GM18861 (cell line): ENCODE measurements at regions not wholly inside any gene's neighbourhood (a gene's known extent, or its start where the extent isn't known, plus 50 kb on each side); places are given as distances from the start of the nearest gene placed in this dataset.

Experiments
- ATAC-seq: cut with Tn5 transposase; IDR thresholded peaks from one replicate; pipeline ENCODE4 v1.9.1; 2021; ENCODE audit not compliant: unreplicated experiment

DNA sequence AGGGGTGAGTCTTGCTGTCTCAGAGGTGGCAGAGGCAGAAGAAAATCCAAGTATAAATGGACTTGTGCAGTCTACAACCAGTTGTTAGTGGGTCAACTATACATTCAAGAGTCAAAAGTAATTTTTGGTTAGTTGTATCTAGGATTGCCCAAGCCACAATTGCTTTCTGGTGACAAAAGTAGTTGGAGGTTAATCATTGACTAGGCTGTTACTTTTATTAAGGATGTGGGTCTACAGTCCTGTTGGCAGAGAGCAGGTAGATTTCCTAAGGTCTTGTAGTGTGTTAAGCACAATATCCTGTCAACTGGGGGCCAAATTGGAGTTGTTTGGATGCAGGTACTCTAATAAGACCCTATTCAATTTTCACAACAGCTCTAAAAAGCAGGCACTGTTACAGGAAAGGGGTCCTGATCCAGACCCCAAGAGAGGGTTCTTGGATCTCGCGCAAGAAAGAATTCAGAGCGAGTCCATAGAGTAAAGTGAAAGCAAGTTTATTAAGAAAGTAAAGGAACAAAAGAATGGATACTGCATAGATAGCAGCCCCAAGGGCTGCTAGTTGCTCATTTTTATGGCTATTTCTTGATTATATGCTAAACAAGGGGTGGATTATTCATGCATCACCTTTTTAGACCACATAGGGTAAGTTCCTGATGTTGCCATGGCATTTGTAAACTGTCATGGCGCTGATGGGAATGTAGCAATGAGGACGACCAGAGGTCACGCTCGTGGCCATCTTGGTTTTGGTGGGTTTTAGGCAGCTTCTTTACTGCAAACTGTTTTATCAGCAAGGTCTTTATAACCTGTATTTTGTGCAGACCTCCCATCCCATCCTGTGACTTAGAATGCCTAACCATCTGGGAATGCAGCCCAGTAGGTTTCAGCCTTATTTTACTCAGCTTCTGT lies 232.6 kb upstream of the SRRM4 start:
- no peak for ATAC-seq

GRCh38 chr12:118749646-118750045 lies 231.7 kb upstream of the SRRM4 start:
- ATAC-seq: no peak

DNA sequence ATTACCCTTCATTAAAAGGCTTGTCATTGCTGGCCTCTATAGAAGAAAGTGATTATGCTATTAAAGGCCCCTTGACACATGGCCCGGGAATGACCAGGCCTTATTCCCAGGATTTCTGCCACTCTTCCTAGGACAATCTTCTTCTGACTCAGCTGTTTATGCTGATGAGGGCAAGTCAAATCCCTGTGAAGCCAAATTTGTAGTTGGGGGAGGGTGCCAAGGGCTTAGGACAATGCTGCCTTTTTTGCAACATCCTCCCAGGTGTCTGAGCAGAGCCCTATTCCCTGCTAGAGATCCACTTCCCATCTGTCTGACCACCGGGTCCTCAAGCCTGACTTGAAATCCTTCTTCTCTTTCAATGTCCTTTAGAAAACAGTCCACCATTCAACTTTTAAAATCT lies 230.7 kb upstream of the SRRM4 start:
- no peak for ATAC-seq

DNA sequence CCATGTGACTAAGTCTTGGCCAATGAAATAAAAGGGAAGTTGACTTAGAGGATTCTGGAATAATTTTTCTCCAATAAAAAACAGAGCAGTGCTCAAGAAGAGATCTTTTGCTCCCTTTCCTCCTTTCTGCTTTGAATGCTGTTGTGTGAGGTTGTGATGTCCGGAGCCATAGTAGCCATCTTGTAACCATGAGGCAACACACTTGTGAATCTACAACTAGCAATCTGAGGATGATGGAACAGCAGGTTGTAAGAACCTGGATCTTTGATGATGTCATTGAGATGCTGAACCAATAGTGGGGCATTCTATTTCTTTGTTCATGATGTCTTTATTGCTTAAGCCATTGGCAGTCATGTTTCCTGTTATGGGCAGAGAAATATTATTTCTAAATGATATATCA lies 230.0 kb upstream of the SRRM4 start:
- ATAC-seq: no peak

- ATAC-seq: no peak
Measured at GRCh38 chr12:118760623-118761022, 220.7 kb upstream of the SRRM4 start.

DNA sequence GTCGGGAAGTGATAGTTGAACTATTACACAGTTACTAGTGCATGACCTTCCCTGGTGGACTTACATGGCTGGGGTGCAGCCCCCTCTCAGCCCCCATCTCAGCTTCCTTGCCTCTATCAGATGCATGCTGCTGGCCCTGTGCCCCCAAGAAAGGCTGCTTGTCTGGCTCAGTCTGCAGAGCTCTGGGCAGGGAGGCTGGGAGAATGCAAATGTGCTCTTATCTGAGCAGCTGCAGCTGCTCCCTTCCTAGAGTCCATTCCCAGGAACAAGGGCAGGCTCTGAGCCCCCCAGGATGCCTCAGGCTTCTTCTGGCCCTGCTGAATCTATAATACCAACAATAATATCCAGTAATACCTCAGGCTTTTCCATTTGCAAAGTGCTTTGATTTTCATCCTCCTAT lies 218.1 kb upstream of the SRRM4 start:
- ATAC-seq: no peak

- ATAC-seq: no peak
Measured at GRCh38 chr12:118773956-118774723, 207.2 kb upstream of the SRRM4 start.

- ATAC-seq: no peak
Measured at GRCh38 chr12:118777504-118777903, 203.8 kb upstream of the SRRM4 start.

DNA sequence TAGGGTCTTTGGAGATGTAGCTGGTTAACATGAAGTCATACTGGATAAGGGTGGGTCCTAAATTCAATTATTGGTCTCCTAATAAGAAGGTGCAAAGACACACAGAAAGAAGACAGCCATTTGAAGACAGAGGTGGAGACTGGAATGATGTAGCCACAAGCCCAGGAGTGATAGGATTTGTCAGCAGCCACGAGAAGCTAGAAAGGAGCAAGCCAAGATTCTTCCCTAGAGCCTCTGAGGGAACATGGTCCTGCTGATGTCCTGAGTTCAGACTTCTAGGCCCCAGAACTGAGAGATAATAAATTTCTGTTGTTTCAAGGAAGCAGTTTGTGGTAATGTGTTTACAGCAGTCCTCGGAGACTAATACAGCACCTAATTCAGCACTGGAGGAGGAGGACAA lies 203.3 kb upstream of the SRRM4 start:
- no peak for ATAC-seq

- no peak for ATAC-seq
Measured at GRCh38 chr12:118780939-118781338, 200.4 kb upstream of the SRRM4 start.

- ATAC-seq: no peak
Measured at GRCh38 chr12:118781692-118782091, 199.6 kb upstream of the SRRM4 start.

DNA sequence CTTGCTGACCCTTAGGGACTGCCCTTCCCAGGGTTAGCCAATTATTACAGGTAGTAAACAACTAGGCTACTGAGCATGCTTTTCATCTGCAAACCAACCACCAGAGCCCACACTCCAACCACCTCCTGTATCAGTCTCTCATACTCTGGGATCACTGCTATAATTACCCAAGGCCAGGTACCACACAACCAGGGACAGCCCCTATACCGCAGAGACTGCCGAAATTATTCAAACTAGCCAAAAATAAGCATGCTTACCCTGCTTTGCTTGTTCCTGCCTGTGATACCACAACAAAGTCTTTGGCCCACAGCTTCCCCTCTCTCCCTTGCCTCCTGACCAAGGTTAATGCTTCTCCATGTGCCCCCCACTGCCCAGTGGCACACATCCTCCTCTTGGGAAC lies 197.6 kb upstream of the SRRM4 start:
- no peak for ATAC-seq

DNA sequence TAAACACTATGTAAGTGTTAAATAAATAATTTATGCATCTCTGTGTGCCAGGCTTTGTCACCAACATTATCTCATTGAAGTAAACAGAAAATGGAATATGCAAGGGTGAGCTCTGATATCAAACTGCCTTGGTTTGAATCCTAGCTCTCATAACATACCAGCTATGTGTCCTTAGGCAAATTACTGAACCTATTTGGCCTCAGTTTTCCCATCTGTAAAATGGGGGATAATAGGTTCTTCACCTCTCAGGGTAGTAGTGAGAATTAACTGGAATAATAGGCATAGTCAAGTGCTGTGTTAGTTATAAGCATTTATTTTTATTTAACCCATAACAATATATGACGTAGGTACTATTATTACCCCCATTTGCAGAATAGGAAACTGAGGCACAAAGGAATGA lies 190.8 kb upstream of the SRRM4 start:
- no peak for ATAC-seq

GRCh38 chr12:118813778-118814357 lies 167.5 kb upstream of the SRRM4 start:
- ATAC-seq: no peak

- ATAC-seq: no peak
Measured at GRCh38 chr12:118816296-118816695, 165.0 kb upstream of the SRRM4 start.

- ATAC-seq: no peak
Measured at GRCh38 chr12:118821386-118821925, 159.9 kb upstream of the SRRM4 start.

DNA sequence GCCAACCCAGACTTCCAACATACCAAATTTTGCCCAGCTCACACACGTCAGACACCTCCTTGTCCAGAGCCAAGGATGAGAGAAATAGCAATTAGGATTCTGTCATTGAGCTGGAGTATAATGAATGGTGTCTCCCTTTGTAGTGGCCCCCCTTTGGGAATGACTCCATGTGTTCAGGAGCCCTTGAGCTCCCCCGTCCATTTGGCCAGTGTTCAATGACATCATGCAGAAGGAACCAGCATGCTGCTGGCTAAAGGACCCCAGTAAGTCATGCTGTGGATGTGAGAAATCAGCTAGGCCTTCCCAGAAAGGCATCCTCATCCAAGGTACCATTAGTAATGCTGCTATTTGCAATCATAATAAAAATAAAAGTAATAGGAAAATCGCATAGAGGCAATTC lies 158.8 kb upstream of the SRRM4 start:
- ATAC-seq: no peak

DNA sequence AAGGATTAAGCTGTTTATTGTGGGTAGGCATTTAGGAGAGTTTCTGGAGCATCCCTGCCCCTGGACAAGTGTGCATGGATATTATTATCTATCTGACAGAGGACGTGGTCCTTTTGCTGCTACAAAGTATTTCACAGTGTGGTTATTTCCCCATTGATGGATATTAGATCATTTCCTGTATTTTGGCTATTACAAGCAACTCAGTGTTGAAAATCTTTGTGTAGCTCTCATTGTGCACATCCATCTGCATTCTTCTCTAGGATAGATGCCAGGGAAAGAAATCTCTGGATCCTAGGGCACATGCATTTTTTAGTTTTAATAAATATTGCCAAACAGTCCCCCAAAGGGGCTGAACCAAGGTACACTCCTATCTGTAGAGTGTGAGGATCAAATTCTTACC lies 154.3 kb upstream of the SRRM4 start:
- no peak for ATAC-seq

DNA sequence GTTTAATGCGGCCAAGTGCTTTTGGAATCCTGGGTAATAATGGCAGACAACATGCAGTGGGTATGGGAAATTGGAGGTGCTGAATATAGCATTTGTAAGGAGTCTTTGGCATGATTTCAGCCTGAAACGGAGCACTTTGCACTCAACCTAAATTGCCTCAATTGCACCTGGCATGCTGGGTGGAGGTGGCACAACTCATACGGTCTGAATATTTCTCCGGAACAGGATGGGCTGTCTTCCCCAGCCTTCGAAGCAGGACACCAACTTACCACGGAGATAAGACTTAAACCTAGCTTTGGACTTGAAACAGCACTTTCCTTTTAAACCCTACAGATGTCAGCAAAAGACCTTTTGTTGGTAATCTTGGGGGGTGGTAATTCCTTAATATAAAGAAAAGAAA lies 153.7 kb upstream of the SRRM4 start:
- no peak for ATAC-seq

DNA sequence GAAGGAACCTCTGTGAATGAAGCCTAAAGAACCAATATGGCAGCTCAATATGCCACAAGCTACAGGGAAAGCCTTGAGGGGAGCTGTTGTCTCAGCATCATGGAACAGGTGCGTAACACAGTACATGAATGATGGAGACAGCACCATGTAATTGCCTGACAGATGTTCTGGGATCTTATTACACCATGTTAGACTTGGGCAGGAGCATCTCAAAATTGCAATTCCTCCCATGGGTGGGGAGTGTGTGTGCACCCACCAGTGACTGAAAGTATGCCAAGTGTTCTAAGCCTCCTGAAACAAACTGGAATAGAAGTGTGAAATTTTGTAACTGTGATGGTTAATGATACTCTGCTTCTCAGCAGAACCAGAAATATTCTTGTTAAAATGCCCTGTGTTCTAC lies 151.0 kb upstream of the SRRM4 start:
- no peak for ATAC-seq

DNA sequence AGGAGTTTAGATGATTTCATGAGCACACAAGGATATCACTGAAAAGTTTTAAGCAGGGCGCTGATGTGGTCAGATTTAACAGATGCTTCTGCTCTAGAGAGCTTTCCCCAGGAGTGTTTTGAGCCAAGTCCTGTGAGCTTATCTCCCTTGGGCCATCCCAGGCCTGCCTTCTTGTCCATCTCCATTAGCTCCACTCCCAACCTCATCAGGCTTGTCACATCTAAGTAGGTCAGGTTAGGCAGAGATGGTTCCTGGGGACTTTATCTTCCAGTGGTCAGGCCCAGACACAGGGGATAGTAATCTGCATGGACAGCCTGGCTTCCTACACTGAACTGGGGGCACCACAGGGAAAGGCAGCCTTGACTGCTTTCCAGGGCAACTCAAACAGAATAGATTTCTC lies 145.4 kb upstream of the SRRM4 start:
- no peak for ATAC-seq

- ATAC-seq: no peak
Measured at GRCh38 chr12:118840399-118840798, 140.9 kb upstream of the SRRM4 start.
